ENCODE measurements at regions not wholly inside any gene's neighbourhood (a gene's known extent, or its start where the extent isn't known, plus 50 kb on each side); places are given as distances from the start of the nearest gene placed in this dataset.

DNA sequence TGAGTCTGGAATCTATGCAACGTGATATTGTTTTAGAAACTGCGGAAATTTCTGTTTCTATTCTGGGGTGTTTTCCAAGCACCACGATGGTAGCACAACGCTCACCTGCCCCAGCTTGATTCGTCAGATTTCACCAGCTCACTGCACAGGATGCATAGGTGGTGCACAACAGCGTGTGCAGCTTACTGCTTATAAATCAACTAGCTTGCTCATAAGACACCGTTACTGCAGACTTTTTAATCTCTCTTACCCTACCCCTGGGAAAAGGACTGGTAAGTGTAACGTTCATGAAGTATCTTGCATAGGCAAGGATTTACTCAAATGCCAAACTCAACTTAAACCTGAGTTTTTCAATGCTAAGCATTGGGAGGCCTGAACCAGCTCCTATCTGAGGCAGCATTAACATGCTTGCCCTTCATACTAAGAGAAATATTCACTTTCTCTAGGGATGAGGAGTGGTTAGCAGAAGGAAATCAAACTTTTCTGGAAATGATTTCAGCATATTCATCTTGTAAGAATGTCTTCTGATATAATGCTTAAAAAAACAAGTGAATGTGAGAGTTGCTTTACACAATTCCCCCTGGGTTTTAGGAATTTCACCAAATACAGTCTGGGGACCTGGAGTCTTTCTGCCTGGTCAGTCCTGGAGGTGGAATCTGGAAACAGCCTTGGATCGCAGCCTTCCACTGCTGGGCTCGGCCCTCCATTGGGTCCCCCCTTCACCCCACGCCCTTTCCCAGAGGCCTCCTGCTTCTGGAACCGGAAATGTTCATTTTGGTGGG is 100.6 kb downstream of the DACT2 start:
- Histone ChIP-seq H2AFZ (ENCODE audit: insufficient read depth, low read depth, low read length, poor library complexity, severe bottlenecking) (no peak overlapping the region), H3K79me2 (ENCODE audit: insufficient read depth, low read length) (no peaks in the 10 kb centered on the region), H3K27me3 (ENCODE audit: control insufficient read depth in 2 of 2, insufficient read depth in 2 of 2, low read length in 2 of 2) (no peaks in the 10 kb centered on the region), H3K36me3 (replicated peaks in 1 of 2; ENCODE audit: control insufficient read depth in 1 of 2, insufficient read depth in 2 of 2, low read length in 2 of 2) (no peaks in the 10 kb centered on the region), H3K4me2 (replicated peaks; ENCODE audit: extremely low read depth, low read length, poor library complexity, severe bottlenecking) (no peak overlapping the region), H3K4me1 (ENCODE audit: control insufficient read depth in 1 of 2, insufficient read depth in 2 of 2, low read length in 2 of 2) (no peaks in the 10 kb centered on the region), H3K9me3 (replicated peaks in 1 of 2; ENCODE audit: control insufficient read depth in 1 of 2, insufficient read depth in 1 of 2, low read length in 2 of 2) (no peaks in the 10 kb centered on the region), H3K4me3 (replicated peaks in 1 of 3; ENCODE audit: low read depth in 2 of 3, low read length in 3 of 3) (no peak overlapping the region), H3K9ac (ENCODE audit: insufficient read depth, low read length, poor library complexity, severe bottlenecking) (no peak overlapping the region), H4K20me1 (ENCODE audit: insufficient read depth, low read length) (no peaks in the 10 kb centered on the region), H3K27ac (ENCODE audit: low read depth in 1 of 2, low read length in 2 of 2) (no peak overlapping the region)
- TF ChIP-seq, protein P1, sequence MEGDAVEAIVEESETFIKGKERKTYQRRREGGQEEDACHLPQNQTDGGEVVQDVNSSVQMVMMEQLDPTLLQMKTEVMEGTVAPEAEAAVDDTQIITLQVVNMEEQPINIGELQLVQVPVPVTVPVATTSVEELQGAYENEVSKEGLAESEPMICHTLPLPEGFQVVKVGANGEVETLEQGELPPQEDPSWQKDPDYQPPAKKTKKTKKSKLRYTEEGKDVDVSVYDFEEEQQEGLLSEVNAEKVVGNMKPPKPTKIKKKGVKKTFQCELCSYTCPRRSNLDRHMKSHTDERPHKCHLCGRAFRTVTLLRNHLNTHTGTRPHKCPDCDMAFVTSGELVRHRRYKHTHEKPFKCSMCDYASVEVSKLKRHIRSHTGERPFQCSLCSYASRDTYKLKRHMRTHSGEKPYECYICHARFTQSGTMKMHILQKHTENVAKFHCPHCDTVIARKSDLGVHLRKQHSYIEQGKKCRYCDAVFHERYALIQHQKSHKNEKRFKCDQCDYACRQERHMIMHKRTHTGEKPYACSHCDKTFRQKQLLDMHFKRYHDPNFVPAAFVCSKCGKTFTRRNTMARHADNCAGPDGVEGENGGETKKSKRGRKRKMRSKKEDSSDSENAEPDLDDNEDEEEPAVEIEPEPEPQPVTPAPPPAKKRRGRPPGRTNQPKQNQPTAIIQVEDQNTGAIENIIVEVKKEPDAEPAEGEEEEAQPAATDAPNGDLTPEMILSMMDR (IDR thresholded peaks at IDR 0.05), result no peak
- peaks cover 0 to 2% (median 0%) of the 10 kb centered on the region in 7 donors for H3K9me3 Mint-ChIP-seq
- H3K36me3 Mint-ChIP-seq, result no peaks in the 10 kb centered on the region
- DNase-seq, result no peak
- H3K27me3 Mint-ChIP-seq (ENCODE audit: low read depth in 3 of 3), result peaks cover 0 to 4% (median 2%) of the 10 kb centered on the region in 3 donors
- H3K4me3 Mint-ChIP-seq, result no peak overlapping the region
- H3K4me1 Mint-ChIP-seq, result no peaks in the 10 kb centered on the region
- WGBS (ENCODE audit: insufficient coverage), result 85% methylated on average over 8 of the region's 12 CpGs
- no peak overlapping the region for H3K27ac Mint-ChIP-seq
- intact Hi-C loops (cut with micrococcal nuclease), result no loop called here

DNA sequence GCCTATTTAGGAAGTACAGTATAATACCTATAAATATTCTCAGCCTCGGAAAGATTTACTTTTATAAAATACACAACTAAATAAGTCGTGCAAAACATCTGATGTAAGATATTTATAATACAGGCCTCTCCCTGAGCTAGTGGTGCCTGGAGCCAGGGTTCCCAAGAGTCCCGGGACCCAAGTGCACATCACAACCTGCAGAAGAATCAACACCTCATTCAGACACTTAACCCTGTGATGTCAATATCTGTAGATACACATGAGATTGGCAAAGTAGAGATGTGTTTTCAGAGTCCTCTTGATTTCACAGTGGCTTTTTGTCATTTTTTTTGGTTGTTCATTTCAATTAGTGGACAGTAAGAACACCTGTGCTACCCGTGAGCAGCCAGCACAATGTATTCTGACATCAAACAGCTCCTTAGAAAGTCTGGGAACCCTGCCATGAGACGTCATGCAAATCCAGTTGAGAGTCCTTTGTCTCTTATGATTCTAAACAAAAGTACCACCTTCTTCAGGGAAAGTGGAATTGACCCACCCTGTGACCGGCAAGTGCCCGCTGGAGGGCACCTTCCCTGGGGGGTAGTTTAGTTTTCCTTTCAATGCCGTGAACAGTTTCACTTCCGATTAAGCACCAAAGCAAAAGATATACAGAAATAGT is 101.6 kb downstream of the DACT2 start:
- Histone ChIP-seq H4K20me1 (ENCODE audit: insufficient read depth, low read length) (no peaks in the 10 kb centered on the region), H3K4me3 (replicated peaks in 1 of 3; ENCODE audit: low read depth in 2 of 3, low read length in 3 of 3) (no peak overlapping the region), H3K9ac (ENCODE audit: insufficient read depth, low read length, poor library complexity, severe bottlenecking) (no peak overlapping the region), H3K36me3 (replicated peaks in 1 of 2; ENCODE audit: control insufficient read depth in 1 of 2, insufficient read depth in 2 of 2, low read length in 2 of 2) (no peaks in the 10 kb centered on the region), H2AFZ (ENCODE audit: insufficient read depth, low read depth, low read length, poor library complexity, severe bottlenecking) (no peak overlapping the region), H3K4me1 (ENCODE audit: control insufficient read depth in 1 of 2, insufficient read depth in 2 of 2, low read length in 2 of 2) (no peaks in the 10 kb centered on the region), H3K27me3 (ENCODE audit: control insufficient read depth in 2 of 2, insufficient read depth in 2 of 2, low read length in 2 of 2) (no peaks in the 10 kb centered on the region), H3K4me2 (replicated peaks; ENCODE audit: extremely low read depth, low read length, poor library complexity, severe bottlenecking) (no peak overlapping the region), H3K79me2 (ENCODE audit: insufficient read depth, low read length) (no peaks in the 10 kb centered on the region), H3K9me3 (replicated peaks in 1 of 2; ENCODE audit: control insufficient read depth in 1 of 2, insufficient read depth in 1 of 2, low read length in 2 of 2) (no peaks in the 10 kb centered on the region), H3K27ac (ENCODE audit: low read depth in 1 of 2, low read length in 2 of 2) (no peak overlapping the region)
- DNase-seq, result no peak
- H3K36me3 Mint-ChIP-seq, result no peaks in the 10 kb centered on the region
- H3K4me1 Mint-ChIP-seq, result no peaks in the 10 kb centered on the region
- intact Hi-C loops (cut with micrococcal nuclease), result no loop called here
- H3K27me3 Mint-ChIP-seq (ENCODE audit: low read depth in 3 of 3), result peaks cover 0 to 4% (median 2%) of the 10 kb centered on the region in 3 donors
- no CpG with 5 or more reads among the region's 9 CpGs for WGBS (ENCODE audit: insufficient coverage)
- no peak overlapping the region for H3K4me3 Mint-ChIP-seq
- TF ChIP-seq, protein P1 (IDR thresholded peaks at IDR 0.05), result no peak
- peaks cover 0 to 2% (median 0%) of the 10 kb centered on the region in 7 donors for H3K9me3 Mint-ChIP-seq
- H3K27ac Mint-ChIP-seq, result no peak overlapping the region

All from CD14-positive monocyte (primary cell).